Left colon (tissue), 2 donors: ENCODE measurements at regions not wholly inside any gene's neighbourhood (a gene's known extent, or its start where the extent isn't known, plus 50 kb on each side); places are given as distances from the start of the nearest gene placed in this dataset.
"Not testable (repeated sequence)": the region's sequence is repeated elsewhere in the genome, so short reads cannot be mapped to it uniquely, and the experiment has no call there.

Experiments used
- ATAC-seq: fragments of 200-7000 bp; cut with Tn5 transposase; one replicate; pipeline ENCODE4 v1.9.1; 2020; ENCODE audit warnings: mild to moderate bottlenecking, moderate library complexity
- DNase-seq, 2 donors: peaks; one replicate each; pipeline ENCODE4 v3.0.0-alpha.2; 2020
- intact Hi-C, 2 donors: fragments of 100-400 bp; cut with DNase I in 1 of 2; cut with micrococcal nuclease in 1 of 2; formaldehyde crosslinking; loops; one replicate each; pipeline versions ENCODE4 v1.11.2 to v1.14.0; 2022; cut with DNase I, micrococcal nuclease
- donor health status: DM: no; HTN: no; CAD: no.
- donor health status: DM: yes; HTN: yes; CAD: no.

- DNase-seq: no peak
- no peak for ATAC-seq
- intact Hi-C loops: no loop called here
Measured at GRCh38 chr2:212811921-212812320, 273.3 kb upstream of the ERBB4 start.

- DNase-seq (no peak), ATAC-seq (no peak)
- intact Hi-C loops: no loop called here
Measured at GRCh38 chr2:212811036-212811805, 272.6 kb upstream of the ERBB4 start.

DNA sequence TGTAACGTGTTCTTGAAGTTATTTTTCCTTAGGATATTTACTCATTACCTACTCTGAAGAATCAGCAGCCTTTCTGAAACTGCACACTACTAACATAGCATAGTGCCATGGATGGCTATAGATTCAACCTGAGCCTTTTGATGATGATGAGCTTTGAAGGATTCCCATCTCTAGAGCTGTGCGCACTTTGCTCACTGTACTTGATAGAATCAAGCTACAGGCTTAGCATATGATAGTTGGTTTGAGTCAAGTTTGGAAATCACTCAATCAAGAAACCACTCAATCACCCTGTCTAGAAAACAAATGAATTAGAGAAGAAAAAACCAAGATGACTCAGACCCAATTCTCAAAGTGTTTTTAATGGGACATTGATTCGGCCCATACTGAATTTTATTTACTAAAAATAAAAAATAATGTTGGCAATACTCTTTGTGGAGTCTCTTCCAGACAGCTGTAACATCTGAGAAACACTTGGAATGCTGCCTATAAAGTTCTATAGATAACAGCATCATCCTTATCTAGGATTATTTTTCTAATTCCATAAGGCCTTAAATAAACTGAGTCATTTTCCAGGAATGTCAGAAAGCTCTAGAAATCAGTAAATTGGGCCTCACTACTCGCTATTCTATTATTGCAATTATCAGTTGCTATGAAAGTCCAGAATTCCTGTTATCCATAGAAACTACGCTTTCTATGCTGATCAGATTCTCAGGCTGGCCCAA lies 259.0 kb upstream of the ERBB4 start:
- ATAC-seq (no peak), DNase-seq (no peak)
- intact Hi-C loops: no loop called here

GRCh38 chr2:212794471-212794870 lies 255.9 kb upstream of the ERBB4 start:
- ATAC-seq: no peak
- DNase-seq: no peak
- intact Hi-C loops: no loop called here

DNA sequence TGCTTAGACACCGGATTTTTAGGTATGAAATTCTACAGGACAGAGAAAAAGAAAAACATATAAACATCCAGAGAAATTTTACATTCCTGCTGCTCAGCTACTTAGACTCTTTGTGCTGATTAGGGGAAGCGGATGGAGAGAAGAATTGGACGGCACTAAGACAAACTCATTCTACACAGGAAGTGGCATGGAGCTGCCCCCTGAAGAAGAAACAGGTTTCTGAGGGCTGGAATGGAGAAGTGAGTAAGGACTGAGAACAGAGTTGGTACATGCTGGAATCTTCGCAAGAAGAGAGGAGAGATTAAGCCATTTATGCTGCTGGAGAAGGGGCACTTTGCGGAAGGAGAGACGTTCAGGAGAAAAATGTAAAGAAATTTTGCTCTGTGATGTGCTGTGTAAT lies 253.0 kb upstream of the ERBB4 start:
- DNase-seq (no peak), ATAC-seq (no peak)
- intact Hi-C loops: no loop called here

DNA sequence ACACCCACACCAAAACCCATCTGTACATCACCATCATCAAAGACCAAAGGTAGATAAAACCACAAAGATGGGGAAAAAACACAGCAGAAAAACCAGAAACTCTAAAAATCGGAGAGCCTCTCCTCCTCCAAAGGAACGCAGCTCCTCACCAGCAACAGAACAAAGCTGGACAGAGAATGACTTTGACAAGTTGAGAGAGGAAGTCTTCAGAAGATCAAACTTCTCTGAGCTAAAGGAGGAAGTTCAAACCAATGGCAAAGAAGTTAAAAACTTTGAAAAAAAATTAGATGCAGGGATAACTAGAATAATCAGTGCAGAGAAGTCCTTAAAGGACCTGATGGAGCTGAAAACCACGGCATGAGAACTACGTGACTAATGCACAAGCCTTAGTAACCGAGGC lies 247.5 kb upstream of the ERBB4 start:
- DNase-seq, intact Hi-C loops, ATAC-seq: not testable (repeated sequence)

DNA sequence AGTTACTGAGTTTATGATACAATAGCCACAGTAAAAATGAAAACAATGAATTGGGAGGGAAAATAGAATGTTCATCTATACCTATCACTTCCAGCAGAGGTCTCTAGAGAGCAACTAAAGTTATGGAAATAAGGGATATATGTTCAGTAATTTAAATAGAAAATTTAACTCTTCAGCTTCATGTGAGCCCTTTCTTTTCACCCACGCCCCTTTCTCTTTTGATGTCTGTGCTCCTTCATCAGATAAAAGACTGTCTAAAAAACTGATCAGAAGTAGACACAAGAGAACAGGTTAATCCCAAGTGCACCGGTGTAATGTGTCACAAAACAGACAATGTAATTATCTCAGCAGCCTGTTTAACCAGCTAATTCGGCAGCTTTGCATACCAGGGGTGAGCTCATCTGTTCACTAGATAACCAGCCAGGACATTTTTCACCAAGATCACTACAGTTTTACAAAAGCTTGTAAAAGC lies 238.5 kb upstream of the ERBB4 start:
- DNase-seq (no peak), ATAC-seq (peak; percentile 31)
- intact Hi-C loops: loop anchor here in 1 of 2 donors (5.0 kb wide), 1 partner anchor 375 kb away; the partner anchor contains the start of gene IKZF2

- DNase-seq (no peak), ATAC-seq (no peak)
- intact Hi-C loops: no loop called here
Measured at GRCh38 chr2:212773808-212774339, 235.3 kb upstream of the ERBB4 start.

DNA sequence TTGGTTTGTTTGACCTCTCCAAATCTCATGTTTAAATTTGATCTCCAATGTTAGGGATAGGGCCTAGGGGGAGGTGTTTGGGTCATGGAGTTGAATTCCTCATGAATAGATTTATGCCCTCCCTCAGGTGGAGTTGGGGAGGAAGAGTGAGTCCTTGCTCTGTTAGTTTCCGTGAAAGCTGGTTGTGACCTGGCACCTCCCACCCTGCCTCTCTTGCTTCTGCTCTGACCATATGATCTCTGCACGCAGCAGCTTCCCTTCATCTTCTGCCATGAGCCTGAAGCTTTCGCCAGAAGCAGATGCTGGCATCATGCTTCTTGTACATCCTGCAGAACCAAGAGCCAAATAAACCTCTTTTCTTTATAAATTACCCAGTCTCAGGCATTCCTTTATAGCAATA lies 231.6 kb upstream of the ERBB4 start:
- intact Hi-C loops: no loop called here
- DNase-seq (no peak), ATAC-seq (no peak)

DNA sequence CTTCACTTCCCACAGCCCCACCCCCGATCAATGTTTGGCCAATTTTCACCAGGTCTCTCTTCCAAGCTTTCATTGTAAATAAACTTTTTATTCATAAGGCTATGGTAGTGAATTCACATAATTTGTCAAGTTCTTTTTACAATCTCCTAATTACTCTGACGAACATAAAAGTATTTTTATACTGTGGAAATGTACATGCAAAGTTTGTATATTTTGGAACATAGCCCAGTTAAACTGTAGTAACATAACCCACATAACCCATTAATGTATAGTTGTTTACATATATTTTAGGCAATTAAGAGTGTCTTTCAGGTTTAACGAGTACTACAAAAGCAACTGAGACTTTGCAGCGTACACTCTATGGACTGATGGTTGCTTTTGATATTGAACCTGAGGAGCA lies 228.3 kb upstream of the ERBB4 start:
- no peak for DNase-seq
- intact Hi-C loops: no loop called here
- no peak for ATAC-seq

GRCh38 chr2:212752730-212753351 lies 214.2 kb upstream of the ERBB4 start:
- DNase-seq: no peak
- ATAC-seq: no peak

GRCh38 chr2:212745359-212745758 lies 206.8 kb upstream of the ERBB4 start:
- no peak for ATAC-seq
- DNase-seq: no peak
- intact Hi-C loops: no loop called here

More at GRCh38 chr2:212752730-212753351, 214.2 kb upstream of the ERBB4 start:
- intact Hi-C loops: no loop called here

DNA sequence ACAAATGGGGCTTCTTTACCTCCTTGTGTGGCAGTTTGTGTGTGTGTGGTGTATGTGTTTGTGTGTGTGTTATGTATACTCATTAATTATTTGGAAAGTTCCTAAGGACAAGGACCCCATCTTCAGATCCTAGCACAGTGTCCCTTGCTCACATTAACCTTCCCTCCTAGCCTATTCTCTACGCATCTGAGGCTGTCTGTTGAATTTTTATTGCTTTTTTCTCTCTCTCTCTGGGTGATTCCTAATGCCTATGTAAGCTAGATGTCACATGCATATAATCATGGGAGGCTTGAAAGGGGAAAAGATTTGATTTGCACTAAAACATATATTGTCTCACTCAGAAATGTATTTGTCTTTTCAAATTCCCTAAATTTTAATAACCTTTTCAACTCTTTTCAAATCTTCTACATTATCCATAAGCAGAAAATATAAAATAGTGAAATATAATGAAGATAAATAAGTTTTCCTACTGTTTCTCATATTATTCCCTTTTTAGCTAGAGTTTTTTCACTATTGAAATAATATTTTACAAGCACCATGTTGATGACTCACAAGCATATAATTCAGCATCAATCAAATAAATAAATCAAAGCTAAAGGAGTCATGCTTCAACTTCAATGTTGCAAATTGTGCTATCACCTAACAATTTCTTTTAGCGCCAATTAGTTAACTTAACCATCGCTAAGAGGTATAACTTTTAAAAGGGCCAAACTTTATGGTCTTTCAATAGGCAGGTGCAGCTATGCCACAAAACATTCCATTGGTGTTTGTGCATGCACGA lies 199.0 kb upstream of the ERBB4 start:
- no peak for ATAC-seq
- DNase-seq: no peak
- intact Hi-C loops: no loop called here

DNA sequence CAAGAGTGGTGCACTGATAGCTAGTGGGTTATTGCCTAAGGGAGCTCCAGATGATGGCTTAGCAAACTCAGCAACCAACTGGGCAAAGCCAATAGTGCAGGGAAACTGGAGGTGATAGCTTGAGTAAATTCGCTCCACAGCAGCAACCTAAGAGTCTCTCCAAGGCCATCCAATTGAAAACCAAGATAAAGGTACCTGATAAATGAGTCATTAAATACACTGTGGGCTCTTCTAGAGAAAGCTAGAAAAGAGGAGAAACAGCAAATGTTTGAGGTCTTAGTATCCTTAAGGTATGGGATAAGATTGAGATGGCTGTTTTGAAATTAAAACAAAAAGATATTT lies 197.8 kb upstream of the ERBB4 start:
- ATAC-seq: no peak
- intact Hi-C loops: no loop called here
- DNase-seq: no peak

GRCh38 chr2:212733273-212733672 lies 194.7 kb upstream of the ERBB4 start:
- intact Hi-C loops: no loop called here
- ATAC-seq: no peak
- no peak for DNase-seq

GRCh38 chr2:212732860-212733259 lies 194.3 kb upstream of the ERBB4 start:
- no peak for DNase-seq
- no peak for ATAC-seq
- intact Hi-C loops: no loop called here

- intact Hi-C loops: no loop called here
- ATAC-seq (no peak), DNase-seq (no peak)
Measured at GRCh38 chr2:212730994-212731393, 192.4 kb upstream of the ERBB4 start.

DNA sequence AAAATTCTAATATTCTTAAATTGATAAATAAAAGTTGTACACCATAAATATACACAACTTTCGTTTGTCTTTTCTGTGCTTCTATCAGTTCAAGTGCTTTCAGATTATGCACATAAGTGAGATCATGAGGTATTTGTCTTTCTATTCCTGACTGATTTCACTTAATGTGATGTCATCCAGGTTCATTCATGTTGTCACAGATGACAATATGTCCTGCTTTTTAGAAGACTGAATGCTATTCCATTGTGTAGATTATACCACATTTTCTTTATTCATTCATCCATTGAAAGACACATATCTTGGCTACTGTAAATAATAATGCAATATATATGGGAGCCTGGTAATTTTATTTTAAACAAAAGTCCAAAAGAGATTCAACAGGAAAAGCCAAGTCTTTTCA lies 190.1 kb upstream of the ERBB4 start:
- ATAC-seq (no peak), DNase-seq (no peak)
- intact Hi-C loops: no loop called here

DNA sequence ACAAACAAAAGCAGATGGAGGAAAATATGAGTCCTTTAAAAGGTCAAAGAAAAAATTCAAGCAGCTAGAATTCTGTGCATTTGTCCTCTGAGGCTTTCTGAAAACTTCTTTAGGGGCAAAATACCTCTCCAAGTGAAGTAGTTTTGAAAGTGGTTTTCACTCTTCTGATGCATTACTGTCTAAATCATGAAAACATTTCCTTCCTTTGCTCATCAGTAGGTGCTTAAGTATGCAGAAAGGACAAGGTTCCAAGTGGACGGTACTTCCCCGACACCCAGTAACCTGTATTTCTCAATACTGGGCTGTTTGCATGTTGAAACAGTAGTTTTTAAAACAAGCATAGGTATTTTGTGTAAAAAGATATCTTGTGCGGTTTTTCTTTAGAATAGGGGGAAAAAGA lies 189.1 kb upstream of the ERBB4 start:
- no peak for ATAC-seq
- DNase-seq: no peak
- intact Hi-C loops: no loop called here
